Activated CD4-positive, alpha-beta T cell treated with anti-CD3 and anti-CD28 coated beads, Interleukin-2, Interleukin-4, amounts not matched to agents 100 ng/mL and 50 ng/mL, durations not matched to agents 16 hours and 8 hours (primary cell): ENCODE measurements at regions not wholly inside any gene's neighbourhood (a gene's known extent, or its start where the extent isn't known, plus 50 kb on each side); places are given as distances from the start of the nearest gene placed in this dataset.

Experiments used
- DNase-seq: peaks from one replicate; pipeline ENCODE4 v3.0.0-alpha.2; 2020; ENCODE audit warnings: low spot score

DNA sequence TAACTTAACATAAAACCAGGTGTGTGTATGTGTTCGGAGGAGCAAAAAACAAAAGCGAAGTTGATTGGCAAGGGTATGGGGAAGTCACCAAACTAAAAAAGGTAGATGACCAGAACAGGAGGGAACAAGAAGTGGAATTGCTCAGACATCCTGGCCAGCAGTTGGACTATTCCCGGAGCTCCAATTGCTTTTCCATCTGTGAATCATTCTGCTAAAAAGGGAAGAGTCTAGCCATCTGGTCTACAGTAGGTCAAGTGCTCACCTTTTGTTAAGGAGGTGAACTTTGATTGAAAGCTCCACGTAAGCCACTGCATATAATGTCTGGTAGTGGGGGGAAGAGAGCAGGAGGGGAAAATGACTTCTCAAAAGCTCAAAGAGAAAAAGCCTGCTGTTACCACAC is 50.0 kb upstream of the BET1 start:
- no peak for DNase-seq

DNA sequence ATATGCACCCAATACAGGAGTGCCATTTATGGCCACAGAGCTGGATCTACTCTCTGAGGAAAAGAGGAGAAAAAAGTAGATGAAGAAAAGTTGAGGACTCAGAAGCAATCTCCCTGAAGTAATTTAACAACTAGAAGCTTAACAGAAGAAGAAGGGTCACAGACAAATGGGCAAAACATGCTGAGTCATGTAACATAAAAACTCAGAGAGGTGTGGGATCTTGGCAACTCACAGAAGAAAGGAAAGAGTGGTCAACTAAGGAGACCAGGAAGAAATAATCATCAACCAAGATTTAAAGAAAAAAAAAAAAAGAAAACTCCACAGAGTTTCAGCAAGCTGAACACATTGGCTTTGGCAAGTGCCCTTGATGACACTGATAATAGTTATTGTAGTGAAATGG is 51.8 kb upstream of the BET1 start:
- no peak for DNase-seq

DNA sequence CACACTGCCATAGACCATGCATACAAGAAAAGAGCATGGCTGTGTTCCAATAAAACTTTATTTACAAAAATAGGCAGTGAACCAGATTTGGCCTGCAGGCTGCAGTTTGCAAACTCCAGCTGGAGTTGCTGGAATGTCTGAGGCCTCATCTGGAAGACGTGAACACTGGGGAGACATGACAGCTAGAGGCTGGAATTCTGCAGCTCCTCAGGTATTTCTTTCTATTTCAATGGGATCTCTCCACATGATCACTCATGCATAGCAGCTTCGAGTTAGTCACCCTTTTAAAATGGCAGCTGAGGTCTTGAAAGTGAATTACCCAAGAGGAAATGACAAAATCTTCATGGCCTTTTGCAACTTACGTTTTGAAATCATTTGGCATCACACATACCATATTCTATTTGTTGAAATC is 52.6 kb upstream of the BET1 start:
- DNase-seq: no peak

DNA sequence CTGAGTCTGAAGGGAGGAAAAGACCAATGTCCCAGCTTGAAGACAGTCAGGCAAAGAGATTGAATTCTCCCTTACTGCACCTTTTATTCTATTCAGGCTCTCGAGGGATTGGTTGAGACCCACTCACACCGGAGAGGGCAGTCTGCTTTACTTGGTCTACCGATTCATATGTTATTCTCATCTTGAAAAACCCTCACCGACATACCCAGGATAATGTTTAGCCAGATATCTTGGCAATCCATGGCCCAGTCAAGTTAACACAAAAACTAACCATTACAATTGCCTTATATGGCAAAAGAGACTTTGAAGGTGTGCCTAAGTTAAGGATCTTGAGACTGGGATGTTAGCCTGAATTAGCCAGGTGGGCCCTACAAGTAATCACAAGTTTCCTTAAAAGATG is 53.8 kb upstream of the BET1 start:
- DNase-seq: no peak

DNA sequence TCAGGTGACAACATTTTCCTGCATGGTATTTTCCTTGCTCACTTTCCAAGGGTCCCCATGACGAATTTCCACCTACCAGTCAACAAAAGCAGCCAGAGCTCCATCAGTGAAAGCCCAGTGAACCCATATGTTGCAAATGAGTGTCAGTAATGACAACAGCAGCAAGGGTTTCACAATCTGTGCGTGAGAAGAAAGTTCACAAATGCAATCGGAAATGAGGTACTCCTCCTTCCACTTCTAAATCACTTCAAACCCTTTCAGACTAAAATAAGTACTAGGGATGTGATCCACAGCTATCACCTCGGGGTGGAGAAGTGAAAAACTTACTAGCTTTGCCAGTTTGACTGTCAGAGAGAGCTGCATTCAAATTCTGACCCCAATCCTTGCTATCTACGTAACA is 55.6 kb upstream of the BET1 start:
- DNase-seq: peak; percentile 25

DNA sequence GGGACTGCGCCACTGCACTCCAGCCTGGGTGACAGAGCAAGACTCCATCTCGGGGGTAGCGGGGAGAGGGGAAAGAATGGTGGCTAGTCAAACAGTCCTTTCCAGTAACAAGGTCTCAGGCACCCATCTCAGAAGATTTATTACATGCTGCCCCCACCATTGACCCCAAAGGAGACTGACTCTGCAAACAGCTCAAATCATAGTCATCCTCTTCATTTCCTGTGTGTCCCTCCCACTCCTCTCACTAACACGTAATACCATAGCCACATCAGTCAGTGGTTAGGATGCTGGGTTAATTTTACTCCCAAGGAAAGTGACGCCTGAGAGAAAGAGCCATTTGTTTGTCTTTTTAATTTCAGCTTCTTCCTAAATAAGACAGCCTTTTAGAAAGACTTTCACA is 56.6 kb upstream of the BET1 start:
- DNase-seq: peak; percentile 6

DNA sequence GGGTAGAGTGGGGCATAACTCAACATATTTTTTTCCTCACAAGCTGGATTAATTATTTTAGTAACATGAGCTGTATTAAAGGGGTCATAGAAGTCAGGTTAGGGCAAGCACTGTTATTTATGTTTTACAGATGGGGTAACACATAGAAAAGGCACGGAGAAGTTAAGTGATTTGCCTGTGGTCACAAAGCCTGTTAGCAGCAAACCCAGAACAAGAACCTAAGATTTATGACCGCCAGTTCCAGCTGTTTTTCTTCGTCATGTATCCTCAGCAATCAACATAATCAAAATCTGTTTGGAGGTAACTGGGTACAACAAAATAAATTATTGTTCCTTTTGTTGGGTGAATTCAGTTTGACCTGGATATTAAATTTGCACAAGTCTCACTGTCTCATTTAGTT is 57.2 kb upstream of the BET1 start:
- no peak for DNase-seq

DNA sequence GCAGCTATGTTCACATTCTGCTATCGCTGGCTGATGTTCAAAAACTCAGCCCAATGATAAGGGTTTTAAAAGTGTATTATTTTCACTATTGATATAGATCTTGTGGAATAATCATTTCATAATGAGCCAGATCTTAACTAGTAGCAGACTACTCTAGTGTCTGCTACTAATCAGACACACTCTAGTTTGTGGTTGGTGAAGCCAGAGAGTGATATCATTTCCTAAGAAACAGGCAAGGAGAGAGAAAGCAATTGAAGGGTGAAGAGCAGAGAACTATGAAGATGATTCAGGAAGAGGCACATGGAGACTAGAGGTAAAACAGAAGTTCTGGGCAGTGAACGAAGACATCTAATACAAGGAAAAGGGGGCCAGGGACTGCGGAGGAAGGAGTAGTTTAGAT is 58.2 kb upstream of the BET1 start:
- peak; percentile 9 for DNase-seq

DNA sequence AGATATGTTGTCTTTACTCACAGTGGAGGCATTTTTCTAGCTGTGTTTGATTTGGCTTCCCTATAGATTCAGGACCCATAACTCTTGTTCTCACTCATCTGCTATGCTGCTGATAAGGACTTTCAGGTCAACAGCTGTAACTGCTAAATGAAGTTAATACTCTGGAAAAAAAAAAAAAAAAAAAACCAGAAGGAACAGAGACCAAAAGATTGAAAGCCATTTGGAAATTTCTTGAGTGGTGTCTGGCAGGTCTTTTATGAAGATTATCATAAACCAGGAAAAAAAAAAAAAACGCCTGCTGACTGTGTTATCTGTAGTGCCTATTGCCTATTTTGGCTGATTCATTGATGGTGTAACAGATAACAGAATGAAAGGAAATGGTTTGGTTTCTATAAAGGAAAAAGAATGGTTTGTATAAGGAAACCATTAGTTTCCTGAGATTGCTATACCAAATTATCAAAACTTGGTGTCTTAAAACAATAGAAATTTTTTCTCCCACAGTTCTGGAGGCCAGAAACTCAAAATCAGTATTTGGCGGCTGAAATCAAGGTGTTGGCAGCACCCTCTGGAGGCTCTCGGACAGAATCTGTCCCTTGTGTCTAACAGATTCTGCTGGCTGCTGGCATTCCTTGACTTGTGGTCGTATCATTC is 60.5 kb upstream of the BET1 start:
- DNase-seq: peak; percentile 8

DNA sequence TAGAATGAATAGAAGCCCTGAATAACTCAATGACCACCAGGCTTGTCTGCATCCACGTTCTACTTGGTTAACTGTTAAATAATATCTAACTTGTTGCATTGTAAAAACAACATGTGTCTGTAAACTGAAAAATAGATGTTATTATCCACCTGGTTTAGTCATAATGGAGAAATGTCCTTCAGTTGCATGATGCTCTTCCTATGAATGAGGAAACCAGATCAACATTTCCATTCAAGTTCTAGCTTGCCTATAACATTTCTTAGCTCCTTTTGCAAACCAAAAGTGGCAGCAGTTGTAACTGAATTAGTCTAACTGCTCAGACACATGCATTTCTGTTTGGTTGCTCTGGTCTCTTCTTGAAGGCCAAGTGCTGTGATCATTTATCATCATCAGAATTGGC is 62.9 kb upstream of the BET1 start:
- no peak for DNase-seq

DNA sequence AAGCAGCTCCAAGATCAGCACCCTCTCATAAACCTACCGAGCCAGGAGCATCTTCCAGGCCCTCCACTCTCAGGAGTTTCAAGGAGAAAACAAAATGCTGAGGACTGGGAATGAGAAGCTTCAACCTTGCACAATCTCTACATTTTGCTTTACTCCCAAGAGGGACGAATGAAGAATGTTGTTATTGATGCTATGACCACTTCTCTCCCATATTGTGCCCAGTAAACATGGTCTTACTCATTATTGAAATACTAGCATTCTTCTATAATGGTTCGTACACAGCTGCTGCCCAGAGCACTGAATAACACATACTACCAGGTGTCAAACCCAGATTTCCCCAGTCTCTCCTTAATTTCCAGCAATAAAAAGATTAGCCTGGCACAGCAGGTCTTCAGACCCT is 63.4 kb upstream of the BET1 start:
- no peak for DNase-seq

DNA sequence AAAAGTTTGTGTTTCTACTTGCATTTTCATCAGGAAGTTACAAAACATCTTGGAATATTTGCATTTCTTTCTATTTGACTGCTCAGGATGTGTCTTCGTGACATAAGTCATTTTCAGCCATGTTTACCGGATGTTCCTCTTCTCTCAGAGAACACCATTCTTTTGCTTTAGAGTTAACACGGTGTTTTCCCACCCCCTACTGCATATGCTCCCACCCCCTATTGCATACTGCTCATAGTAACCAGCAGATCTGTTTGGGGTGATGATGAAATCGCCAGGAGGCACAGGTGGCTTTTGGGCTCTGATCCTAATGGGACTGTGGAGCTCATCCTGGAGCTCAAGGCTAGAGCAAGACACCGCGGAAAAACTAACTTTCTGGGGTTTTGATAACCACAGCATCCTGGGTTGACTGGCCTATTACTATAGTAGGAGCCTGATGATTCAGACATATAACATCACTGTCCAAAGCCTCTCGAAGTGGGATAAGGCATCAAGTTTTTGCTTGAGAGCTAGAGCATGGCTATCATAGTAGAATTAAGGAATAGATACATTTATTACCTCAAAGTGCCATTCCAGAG is 65.1 kb upstream of the BET1 start:
- no peak for DNase-seq

DNA sequence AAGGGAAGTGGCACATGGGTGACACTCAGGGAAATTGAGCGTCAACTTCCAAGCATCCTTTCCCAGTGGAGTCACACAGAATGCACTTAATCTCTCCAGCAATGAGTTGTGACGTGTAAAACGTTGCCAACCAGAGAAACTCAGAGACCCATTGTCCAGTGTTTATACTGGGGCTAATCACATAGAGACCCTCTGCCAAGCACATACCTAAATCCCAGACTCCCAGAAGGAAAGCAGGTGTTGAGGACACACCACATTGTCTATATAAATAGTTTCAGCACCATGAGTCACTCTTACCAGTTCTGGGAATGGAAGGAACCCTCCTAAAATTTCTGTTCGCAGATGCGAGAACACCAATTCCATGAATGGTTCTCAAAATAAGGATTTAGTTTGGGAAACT is 76.4 kb upstream of the BET1 start:
- DNase-seq: no peak

DNA sequence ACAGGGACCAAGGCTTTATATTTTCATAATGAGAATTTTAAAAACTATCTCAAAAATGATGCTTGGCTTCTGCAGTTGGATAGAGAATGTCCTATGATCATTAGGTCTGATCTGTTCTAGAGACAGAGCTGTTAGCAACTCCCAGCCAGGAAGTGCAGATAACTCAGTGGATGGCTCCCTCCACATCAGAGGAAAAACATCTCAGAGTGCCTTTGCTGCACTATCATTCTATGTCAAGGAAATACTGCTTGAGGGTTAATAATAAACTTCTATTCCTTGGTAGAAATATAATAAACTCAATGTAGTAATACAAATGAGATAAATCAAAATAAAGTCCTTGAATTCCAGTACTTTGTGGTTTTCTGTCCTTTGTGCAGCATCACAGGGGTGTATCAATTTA is 78.0 kb upstream of the BET1 start:
- no peak for DNase-seq

DNA sequence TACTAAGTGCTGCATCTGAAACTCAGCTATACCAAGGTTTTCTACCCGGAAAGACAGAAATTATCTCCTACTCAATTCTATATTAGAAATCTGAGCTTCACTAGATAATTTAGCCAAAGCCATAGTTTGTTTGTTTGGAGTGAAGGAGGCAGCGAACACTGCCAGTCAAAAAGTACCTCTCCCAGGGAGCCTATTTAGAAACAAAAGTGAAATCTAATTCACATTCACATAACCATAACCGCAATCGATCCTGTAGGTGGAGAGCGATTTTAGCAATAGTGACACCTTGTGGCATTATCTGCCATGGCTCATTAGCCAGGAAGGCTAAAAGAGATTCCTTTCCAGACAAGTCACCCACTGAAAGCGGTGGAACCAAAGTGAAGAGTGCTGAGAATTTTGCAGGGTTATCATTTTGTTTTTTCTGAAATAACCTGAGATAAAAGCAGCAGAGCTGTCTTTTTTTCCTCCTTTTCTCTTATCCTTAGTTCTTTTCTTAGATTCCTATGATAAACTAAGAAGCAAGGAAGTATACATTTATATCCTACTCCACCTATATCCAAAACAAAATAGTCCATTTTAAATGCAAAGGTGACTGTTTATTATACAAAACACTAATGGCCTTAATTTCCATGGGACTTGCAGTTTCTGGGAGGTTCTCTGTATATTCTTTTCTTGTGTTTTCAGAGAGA is 83.7 kb upstream of the BET1 start:
- DNase-seq: peak; percentile 75

DNA sequence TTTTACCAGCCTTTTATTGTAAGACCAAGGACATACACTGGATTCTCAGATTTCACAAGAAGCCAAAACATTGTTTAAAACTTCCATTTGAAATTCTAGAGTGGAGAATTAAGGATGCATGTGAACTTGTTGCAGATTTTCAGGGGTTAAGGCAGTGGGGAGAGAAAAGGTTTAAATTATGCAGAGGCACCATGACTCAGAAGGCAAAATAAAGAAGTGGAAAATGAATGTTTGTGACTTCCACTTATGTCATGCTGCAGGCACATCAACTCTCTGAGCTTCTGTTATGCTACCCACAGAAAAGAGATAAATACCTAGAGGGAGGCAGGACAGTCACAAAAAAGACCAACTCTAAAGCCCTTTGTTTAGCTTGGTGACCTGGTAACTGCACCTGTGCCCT is 84.4 kb upstream of the BET1 start:
- DNase-seq: no peak

DNA sequence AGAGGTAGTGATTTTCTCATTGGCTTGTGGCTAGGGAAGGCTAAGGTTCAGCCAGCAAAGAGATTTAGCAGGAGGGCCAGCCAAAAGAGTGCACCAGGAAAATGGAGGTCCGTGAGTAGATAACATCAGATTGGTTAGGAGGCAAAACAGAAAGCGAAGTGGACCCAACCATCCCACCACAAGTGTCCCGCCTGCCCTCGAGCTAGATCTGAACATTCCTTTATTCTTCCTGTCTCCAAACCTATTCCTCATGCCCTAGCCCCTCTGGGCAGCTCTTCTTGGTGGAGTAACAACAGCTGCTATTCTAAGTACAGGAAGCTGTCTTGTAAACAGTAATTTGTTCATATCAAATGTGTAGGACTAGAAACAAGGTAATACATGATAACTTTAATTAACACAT is 85.7 kb upstream of the BET1 start:
- DNase-seq: no peak

DNA sequence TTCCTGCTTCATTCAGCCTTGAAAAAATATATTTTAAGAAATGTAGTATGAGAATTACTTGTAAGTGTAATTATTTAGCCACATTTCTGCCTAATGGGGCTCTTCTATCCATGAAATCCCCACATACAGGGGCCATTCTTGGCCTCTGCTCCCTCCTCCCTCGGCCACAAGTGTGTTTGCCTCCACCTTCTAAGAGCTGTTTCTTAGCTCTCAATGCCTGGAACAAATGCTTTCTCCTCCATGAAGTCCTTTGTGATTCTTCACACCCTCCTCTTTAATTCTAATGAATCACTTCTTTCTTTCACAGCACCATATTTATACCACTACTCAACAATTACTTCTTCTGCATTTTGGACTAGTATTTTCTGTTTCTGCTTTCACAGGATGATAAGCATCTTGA is 88.8 kb upstream of the BET1 start:
- no peak for DNase-seq

DNA sequence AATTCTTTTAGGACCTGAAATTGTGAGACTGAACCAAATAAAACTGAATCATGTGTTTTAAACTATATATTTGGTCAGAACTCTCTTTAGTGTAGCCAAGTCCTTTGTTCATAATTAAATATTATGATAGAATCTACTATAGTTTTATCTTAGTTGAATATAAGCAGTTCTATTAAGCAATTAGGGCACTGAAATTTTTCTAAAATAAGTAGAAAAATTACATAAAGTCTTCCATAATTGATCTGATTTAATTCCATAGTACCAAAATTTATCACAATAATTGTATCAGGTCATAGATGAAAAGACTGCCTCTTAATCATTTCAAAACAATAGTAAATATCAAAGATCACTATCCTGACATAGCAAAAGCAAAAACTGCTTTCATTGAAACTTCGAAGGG is 90.1 kb upstream of the BET1 start:
- no peak for DNase-seq

DNA sequence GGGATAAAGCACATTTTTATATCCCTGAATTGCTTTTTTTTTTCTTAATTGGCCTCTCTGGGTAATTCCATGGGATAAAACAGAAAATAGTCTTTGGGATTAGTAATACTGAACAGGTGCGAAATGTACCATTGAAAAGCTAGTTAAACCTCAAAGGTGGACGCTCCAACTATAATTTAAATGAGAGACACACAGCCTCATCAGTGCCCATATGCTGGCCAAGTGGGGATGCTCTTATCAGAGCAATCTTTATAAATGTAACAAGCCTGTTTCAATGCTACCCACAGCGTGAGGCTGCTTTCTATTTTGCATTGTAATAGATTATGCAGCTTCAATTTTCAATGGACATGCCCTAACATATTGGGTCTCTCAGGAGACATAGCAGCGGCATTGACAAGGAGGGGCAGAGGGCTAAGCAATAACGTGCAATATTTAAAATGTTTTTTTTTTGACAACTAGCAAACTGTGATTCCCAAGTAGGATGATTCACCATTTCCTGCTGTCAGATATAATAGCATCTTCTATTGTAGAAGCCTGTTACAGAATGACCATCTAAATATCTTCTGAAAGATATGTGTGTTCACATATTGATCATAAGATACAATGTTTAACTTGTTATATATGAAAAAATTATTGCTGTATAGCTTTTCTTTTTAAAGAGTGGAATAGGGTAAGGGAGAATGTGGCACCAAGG is 91.3 kb upstream of the BET1 start:
- no peak for DNase-seq

DNA sequence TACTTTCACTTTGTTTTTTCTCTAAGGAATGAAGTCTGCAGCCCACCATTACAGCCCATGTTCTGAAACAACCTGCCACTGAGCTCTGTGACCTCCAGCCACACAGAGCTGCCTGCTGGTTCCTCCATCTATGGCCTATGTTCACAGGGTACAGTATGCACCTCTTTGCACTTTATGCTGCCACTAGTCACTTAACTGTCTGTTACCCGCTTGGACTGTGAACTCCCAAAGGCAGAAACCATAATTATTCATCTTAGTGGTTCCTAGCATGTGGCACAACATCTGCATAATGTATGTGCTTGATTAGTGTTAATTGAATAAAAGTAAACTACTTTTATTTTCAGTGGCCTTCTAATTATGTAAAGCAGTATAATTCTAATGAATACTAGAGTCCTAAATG is 95.5 kb upstream of the BET1 start:
- no peak for DNase-seq

DNA sequence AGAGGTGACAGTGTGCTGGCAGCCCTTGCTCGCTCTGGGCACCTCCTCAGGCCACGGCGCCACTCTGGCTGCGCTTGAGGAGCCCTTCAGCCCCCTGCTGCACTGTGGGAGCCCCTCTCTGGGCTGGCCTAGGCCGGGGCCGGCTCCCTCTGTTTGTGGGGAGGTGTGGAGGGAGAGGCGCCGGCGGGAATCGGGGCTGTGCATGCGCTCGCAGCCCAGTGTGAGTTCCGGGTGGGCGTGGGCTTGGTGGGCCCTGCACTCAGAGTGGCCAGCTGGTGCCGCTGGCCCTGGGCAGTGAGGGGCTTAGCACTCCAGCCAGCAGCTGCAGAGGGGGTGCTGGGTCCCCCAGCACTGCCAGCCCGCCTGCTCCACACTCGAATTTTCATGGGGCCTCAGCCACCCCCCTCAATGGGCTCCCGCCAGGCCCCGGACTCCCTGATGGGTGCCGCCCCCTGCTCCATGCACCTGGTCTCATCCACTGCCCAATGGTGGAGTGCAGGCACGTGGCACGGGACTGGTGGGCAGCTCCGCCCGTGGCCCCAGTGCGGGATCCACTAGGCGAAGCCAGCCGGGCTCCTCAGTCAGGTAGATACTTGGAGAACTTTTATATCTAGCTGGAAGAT is 96.7 kb upstream of the BET1 start:
- no peak for DNase-seq

DNA sequence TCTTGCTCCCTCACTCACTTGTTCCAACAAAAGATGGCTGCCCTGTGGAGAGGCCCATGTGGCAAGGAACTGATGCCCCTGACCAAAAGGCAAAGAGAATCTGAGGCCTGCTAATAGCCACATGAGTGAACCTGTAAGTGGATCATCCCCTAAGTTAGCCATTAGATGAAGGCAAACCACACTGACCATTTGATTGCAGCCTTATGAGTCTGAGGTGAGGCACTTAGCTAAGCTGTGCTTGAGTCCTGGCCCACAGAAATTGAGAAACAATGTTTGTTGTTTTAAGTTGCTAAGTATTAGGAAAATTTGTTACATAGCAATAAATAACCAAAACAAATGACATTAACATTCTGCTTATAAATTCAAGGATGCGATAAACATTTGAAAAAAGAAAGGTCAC is 100.1 kb upstream of the BET1 start:
- no peak for DNase-seq
